Adrenal gland (tissue), 9 donors: ENCODE measurements at regions not wholly inside any gene's neighbourhood (a gene's known extent, or its start where the extent isn't known, plus 50 kb on each side); places are given as distances from the start of the nearest gene placed in this dataset.

Source experiments
- DNase-seq, 7 donors: peaks; one replicate each; pipeline ENCODE4 v3.0.0-alpha.2; 2019 to 2020
- H3K27ac ChIP-seq, 5 donors: fragments of 200-600 bp; sonication (generic) in 4 of 5; 1 replicate in 3 of 5; 2 replicates in 2 of 5; pipeline versions ENCODE4 v1.5.1 to v1.8.0; 2016 to 2020; ENCODE audit warnings: mild to moderate bottlenecking in 1 of 5
- H3K27me3 ChIP-seq: fragments of 200-600 bp; 2 replicates; pipeline ENCODE4 v1.8.0; 2021
- H3K36me3 ChIP-seq, 2 donors: fragments of 200-600 bp; replicated peaks in 1 of 2; 1 replicate in 1 of 2; 2 replicates in 1 of 2; pipeline versions ENCODE4 v1.5.1 to v1.8.0; 2018 to 2022
- H3K4me1 ChIP-seq, 2 donors: fragments of 200-600 bp; replicated peaks in 1 of 2; 1 replicate in 1 of 2; 2 replicates in 1 of 2; pipeline versions ENCODE4 v1.5.1 to v1.8.0; 2018 to 2021
- H3K4me3 ChIP-seq, 4 donors: fragments of 200-600 bp; sonication (generic) in 3 of 4; one replicate each; pipeline ENCODE4 v1.5.1; 2016 to 2018
- H3K9me3 ChIP-seq, 3 donors: fragments of 200-600 bp; sonication (generic) in 1 of 3; replicated peaks in 1 of 3; 1 replicate in 2 of 3; 2 replicates in 1 of 3; pipeline versions ENCODE4 v1.5.1 to v1.8.0; 2016 to 2021
- POLR2A ChIP-seq, 2 donors: fragments of 450-650 bp; IDR thresholded peaks; one replicate each; pipeline ENCODE4 v1.6.1; 2017; ENCODE audit warnings: antibody characterized with exemption in 2 of 2, mild to moderate bottlenecking in 2 of 2, moderate library complexity in 1 of 2
- WGBS, 4 donors: extraction: QIAGEN DNeasy Blood & Tissue Kit in 2 of 4; methylation state at CpG; one replicate each; pipeline versions ENCODE4 v1.1.5 to v1.1.7; 2013 to 2017; 5-methylcytosine and 5-hydroxymethylcytosine counted together
- intact Hi-C, 2 donors: fragments of 100-400 bp; cut with DNase I; formaldehyde crosslinking; loops; one replicate each; pipeline versions ENCODE4 v1.14.1 to v1.15.0; 2022 to 2023
- TF ChIP-seq, protein P1 (sequence below), 6 experiments: fragments of 450-650 bp in 4 of 6; fragments of 200-600 bp in 2 of 6; sonication (generic) in 1 of 6; IDR thresholded peaks; 1 replicate in 5 of 6; 2 replicates in 1 of 6; pipeline versions ENCODE4 v1.5.1 to v1.8.0; 2016 to 2021; ENCODE audit warnings: antibody characterized with exemption in 6 of 6, mild to moderate bottlenecking in 2 of 6, moderate library complexity in 1 of 6
- donor health status: healthy with polysubstance abuse.
- donor health status: Bipolar disorder and iron deficiency.
- donor health status: DM: yes; HTN: yes; CAD: no.
- donor health status: DM: no; HTN: no; CAD: no.
- donor health status: DM: no; HTN: no; CAD: no.

DNA sequence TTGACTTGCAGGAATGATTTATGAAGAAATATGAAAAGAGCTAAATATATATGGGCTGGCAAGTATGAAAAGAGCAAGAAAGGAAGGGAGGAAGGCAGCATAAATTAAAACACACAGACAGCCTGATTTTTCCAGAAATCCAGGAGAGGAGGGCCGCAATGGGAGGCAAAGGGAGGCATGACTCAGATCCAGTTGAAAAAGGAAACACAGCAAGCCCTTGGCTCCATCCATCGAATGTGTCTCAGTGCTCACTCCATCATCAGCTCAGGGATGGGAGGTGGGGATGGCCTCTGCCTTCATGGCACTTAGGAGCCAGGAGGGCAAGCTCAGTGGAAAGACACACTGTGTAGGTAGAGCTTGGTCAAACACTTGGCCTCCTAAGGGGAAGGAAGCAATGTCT, 75.7 kb upstream of the PDZD8 start:
- no peak for TF ChIP-seq POLR2A (IDR thresholded peaks at IDR 0.05)
- TF ChIP-seq, protein P1, sequence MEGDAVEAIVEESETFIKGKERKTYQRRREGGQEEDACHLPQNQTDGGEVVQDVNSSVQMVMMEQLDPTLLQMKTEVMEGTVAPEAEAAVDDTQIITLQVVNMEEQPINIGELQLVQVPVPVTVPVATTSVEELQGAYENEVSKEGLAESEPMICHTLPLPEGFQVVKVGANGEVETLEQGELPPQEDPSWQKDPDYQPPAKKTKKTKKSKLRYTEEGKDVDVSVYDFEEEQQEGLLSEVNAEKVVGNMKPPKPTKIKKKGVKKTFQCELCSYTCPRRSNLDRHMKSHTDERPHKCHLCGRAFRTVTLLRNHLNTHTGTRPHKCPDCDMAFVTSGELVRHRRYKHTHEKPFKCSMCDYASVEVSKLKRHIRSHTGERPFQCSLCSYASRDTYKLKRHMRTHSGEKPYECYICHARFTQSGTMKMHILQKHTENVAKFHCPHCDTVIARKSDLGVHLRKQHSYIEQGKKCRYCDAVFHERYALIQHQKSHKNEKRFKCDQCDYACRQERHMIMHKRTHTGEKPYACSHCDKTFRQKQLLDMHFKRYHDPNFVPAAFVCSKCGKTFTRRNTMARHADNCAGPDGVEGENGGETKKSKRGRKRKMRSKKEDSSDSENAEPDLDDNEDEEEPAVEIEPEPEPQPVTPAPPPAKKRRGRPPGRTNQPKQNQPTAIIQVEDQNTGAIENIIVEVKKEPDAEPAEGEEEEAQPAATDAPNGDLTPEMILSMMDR (IDR thresholded peaks at IDR 0.05): no peak
- no peak overlapping the region for H3K4me3 ChIP-seq
- intact Hi-C loops: no loop called here
- H3K27ac ChIP-seq: no peak overlapping the region
- no peaks in the 10 kb centered on the region for H3K4me1 ChIP-seq
- DNase-seq: no peak
- no peaks in the 10 kb centered on the region for H3K27me3 ChIP-seq
- H3K36me3 ChIP-seq: no peaks in the 10 kb centered on the region
- WGBS, 4 donors: 64 to 85% (median 78%) methylated on average over 2 of the region's 2 CpGs
- no peaks in the 10 kb centered on the region for H3K9me3 ChIP-seq

DNA sequence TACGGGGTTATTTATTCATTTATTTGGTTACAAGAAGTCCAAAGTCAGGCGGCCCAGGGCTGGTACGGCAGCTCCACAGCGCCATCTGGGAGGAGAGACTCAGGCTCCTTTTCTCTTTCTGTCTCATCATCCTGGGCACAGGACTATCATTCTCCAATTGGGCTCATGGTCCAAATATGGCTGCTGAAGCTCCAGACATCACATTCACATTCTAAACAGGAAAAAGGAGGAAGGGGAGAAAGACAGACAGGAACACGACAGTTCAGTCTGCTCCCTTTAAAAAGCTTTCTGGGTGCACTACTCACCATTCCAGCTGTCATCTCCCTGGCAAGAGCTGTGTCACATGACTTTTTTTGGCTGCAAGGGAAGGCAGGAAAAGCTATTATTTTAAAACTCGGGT, 74.4 kb upstream of the PDZD8 start:
- no peaks in the 10 kb centered on the region for H3K4me1 ChIP-seq
- no peak overlapping the region for H3K4me3 ChIP-seq
- intact Hi-C loops: no loop called here
- TF ChIP-seq POLR2A (IDR thresholded peaks at IDR 0.05): no peak
- no peaks in the 10 kb centered on the region for H3K9me3 ChIP-seq
- DNase-seq: no peak
- no peak overlapping the region for H3K27ac ChIP-seq
- H3K36me3 ChIP-seq: no peaks in the 10 kb centered on the region
- 66 to 75% (median 69%) methylated on average over 6 of the region's 6 CpGs for WGBS, 4 donors
- no peaks in the 10 kb centered on the region for H3K27me3 ChIP-seq

DNA sequence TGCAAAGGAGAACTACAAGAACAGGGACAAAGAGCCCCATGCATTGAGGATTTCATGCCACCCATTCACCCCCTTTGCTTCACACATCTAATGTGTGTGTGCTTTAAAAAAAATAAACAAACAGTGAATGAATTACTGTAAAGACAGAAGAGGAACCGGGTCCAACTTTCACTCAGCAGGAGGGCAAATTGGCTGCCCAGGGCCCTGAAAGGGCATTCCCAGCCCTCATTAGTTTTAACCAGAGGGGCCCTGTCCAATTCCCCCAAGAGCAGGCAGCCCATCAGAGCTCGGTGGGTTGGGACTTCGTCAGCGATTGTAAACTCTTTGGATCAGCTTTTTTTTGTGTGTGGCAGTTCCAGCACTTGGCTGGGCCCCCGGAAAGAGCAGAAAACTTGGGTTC, 73.6 kb upstream of the PDZD8 start:
- intact Hi-C loops: no loop called here
- no peaks in the 10 kb centered on the region for H3K9me3 ChIP-seq

DNA sequence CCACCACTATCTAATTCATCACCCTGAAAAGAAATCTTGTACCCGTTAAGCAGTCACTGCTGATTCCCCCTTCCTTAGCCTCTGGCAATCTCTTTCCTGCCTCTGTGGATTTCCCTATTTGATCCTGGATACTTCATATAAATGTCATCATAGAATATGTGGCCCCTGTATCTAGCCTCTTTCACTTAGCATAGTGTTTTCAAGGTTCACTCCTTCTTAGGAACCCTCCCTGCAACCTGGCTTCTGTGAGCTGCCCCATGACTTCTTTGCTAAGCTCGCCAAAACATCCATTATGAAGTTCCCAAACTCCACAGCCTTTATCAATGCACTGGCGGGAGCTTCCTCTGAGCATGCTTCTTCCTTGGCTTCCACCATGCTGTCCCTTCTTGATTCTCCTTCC, 70.8 kb upstream of the PDZD8 start:
- no peak for DNase-seq
- H3K27me3 ChIP-seq: no peaks in the 10 kb centered on the region
- no peak overlapping the region for H3K27ac ChIP-seq
- TF ChIP-seq, protein P1 (IDR thresholded peaks at IDR 0.05): no peak
- no peak overlapping the region for H3K4me3 ChIP-seq
- H3K4me1 ChIP-seq: peaks cover 8 to 10% of the 10 kb centered on the region in 2 donors
- 72 to 90% (median 88%) methylated on average over 3 of the region's 3 CpGs for WGBS, 4 donors
- intact Hi-C loops: no loop called here
- no peaks in the 10 kb centered on the region for H3K36me3 ChIP-seq
- H3K9me3 ChIP-seq: no peaks in the 10 kb centered on the region

More for the DNA sequence above, 73.6 kb upstream of the PDZD8 start:
- no peaks in the 10 kb centered on the region for H3K36me3 ChIP-seq
- TF ChIP-seq, protein P1 (IDR thresholded peaks at IDR 0.05): no peak
- TF ChIP-seq POLR2A (IDR thresholded peaks at IDR 0.05): no peak
- DNase-seq: no peak
- H3K27me3 ChIP-seq: no peaks in the 10 kb centered on the region
- no peak overlapping the region for H3K27ac ChIP-seq
- H3K4me3 ChIP-seq: no peak overlapping the region
- H3K4me1 ChIP-seq: no peaks in the 10 kb centered on the region
- 59 to 64% (median 62%) methylated on average over 5 of the region's 5 CpGs for WGBS, 4 donors

DNA sequence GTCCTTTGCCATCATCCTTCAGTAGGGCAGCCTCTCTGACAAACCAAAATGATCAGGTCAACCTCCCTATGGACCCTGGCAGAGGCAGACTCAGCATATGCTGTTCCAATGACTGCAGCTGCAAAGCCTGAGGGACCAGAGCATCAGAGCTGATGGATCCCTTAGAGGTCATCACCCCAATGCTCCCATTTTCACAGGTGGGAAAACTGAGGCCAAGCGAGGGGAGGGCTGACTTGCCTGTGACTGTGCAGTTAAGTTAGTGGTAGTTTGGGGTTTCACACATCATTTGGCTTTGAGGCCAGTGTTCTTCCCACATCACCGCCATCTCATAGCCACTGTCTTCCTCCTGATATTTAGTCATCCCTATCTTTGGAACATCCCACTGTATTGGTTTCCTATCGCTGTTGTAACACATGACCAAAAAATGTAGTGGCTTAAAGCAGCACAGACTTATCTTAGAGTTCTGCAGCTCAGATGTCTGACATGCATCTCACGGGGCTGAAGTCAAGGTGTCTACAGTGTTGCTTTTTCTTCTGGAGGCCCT, 69.3 kb upstream of the PDZD8 start:
- no peak overlapping the region for H3K4me3 ChIP-seq
- no peak for TF ChIP-seq POLR2A (IDR thresholded peaks at IDR 0.05)
- TF ChIP-seq, protein P1 (IDR thresholded peaks at IDR 0.05): no peak
- WGBS, 4 donors: 90 to 98% (median 92%) methylated on average over 4 of the region's 4 CpGs
- H3K27ac ChIP-seq: no peak overlapping the region
- H3K36me3 ChIP-seq: no peaks in the 10 kb centered on the region
- intact Hi-C loops: no loop called here
- H3K4me1 ChIP-seq: peaks cover 8 to 10% of the 10 kb centered on the region in 2 donors
- H3K27me3 ChIP-seq: no peaks in the 10 kb centered on the region
- no peak for DNase-seq
- H3K9me3 ChIP-seq: no peaks in the 10 kb centered on the region
